ENCODE measurements at regions not wholly inside any gene's neighbourhood (a gene's known extent, or its start where the extent isn't known, plus 50 kb on each side); places are given as distances from the start of the nearest gene placed in this dataset.
"Not testable (repeated sequence)": the region's sequence is repeated elsewhere in the genome, so short reads cannot be mapped to it uniquely, and the experiment has no call there.

DNA sequence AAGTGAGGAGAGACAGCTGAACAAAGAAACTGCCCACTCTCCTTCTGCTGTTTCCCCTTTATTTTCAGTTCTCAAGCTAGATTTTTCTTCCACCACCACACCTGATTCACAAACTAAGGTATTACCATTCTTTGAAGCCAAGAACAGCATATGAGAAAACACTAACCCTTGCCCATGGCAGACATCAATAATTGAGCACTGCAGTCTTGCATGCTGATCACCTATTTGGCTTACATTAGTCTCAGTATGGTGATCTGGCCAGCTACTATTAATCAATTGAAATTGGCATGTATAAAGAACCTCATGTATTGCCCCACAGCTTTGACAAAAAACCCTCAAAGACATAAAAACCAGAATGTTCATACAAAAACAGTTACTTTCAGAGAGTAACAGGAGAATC, 166.3 kb downstream of the SAMD5 start:
- no peak for DNase-seq

GRCh38 chr6:147675281-147675680, 166.8 kb downstream of the SAMD5 start:
- no peak for DNase-seq

DNA sequence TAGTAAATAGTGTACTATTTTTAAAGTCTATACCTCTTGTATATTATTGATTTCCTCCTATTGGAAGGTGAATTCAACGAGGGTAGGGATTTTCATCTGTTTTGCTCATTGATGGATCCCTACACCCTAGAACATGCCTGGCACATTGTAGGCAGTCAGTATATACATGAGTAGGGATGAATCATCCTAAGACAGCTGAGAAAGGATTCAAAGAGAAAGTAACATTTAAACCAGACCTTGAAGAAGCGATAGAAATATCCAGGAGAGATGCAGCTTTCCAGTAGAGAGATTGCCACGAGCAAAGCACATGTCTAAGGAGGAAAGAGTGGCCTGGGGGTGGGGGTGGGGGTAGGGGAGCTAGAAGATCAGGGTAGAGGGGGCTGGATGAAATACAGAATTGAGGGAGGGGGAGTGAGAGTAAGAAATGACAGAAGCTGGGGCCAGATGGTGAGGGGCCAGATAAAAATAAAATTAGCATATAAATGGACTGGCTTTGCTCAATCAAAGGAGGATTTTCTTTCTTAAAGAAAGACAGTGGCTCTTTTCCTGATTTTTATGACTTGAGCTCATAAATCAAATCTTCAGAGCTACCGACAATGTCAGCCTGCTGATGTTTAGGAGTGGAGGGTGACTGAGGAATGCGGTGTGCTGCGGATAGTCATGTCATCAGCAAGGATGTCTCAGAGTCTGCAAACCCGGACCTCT, 168.2 kb downstream of the SAMD5 start:
- no peak for DNase-seq

- DNase-seq = no peak
Measured at GRCh38 chr6:147677647-147678046, 169.2 kb downstream of the SAMD5 start.

DNA sequence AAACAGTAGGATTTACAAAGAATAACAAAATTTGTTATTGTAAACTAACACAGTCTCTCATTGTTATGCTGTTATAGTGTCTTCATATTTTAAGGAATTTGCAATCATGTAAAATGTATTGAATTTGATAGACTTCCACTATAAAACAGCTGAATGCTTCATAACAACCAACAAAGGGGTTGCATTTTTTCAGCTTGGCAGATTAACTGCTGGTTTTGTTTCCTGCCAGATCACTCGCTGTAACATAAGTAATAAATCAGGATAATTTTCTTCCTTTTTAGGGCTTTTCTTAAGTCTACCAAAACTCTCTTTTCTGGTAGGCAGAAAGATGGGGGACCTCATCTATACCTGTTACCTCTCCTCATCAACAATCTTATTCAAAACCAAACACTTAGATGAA, 169.8 kb downstream of the SAMD5 start:
- no peak for DNase-seq

DNA sequence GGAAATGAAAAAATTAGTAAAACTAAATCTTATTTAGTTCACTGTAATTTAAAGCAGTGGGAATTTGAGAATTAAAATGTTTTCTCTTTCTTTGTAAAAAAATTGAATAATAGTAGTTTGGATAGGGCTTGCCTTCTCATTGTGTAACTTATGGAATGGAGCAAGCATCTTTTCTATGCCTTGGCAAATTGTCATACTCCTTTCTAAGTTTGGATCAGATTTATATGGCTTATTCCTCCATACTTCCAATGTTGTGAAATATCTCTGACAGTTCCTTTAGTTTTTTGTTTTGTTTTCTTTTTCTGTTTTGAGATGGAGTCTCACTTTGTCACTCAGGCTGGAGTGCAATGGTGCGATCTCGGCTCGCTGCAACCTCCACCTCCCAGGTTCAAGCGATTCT, 176.4 kb downstream of the SAMD5 start:
- DNase-seq = no peak

- no peak for DNase-seq
Measured at GRCh38 chr6:147689398-147689797, 180.9 kb downstream of the SAMD5 start.

- DNase-seq = no peak
Measured at GRCh38 chr6:147691446-147691845, 183.0 kb downstream of the SAMD5 start.

GRCh38 chr6:147693181-147693580, 184.7 kb downstream of the SAMD5 start:
- no peak for DNase-seq

GRCh38 chr6:147694556-147694955, 186.1 kb downstream of the SAMD5 start:
- DNase-seq = not testable (repeated sequence)

GRCh38 chr6:147695819-147696218, 187.3 kb downstream of the SAMD5 start:
- DNase-seq = no peak

DNA sequence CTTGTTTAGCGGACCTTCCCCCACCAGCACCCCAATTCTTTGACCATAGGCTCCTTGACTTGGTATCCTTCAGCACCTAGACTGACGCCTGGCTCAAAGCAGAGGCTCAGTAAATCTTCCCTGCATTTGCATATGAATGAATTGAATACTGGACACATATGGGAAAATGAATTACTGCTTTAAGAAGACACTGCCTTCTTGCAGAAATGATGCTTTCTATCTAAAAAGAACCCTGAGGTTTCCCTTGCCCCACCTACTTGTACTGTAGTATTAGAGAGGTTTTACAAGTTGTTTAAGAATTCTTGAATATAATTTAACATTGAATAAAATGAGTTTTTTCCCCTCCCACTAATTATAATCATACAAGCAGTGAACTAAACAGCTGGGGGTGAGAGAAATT, 190.7 kb downstream of the SAMD5 start:
- DNase-seq = no peak

- DNase-seq = no peak
Measured at GRCh38 chr6:147699637-147700036, 191.1 kb downstream of the SAMD5 start.

DNA sequence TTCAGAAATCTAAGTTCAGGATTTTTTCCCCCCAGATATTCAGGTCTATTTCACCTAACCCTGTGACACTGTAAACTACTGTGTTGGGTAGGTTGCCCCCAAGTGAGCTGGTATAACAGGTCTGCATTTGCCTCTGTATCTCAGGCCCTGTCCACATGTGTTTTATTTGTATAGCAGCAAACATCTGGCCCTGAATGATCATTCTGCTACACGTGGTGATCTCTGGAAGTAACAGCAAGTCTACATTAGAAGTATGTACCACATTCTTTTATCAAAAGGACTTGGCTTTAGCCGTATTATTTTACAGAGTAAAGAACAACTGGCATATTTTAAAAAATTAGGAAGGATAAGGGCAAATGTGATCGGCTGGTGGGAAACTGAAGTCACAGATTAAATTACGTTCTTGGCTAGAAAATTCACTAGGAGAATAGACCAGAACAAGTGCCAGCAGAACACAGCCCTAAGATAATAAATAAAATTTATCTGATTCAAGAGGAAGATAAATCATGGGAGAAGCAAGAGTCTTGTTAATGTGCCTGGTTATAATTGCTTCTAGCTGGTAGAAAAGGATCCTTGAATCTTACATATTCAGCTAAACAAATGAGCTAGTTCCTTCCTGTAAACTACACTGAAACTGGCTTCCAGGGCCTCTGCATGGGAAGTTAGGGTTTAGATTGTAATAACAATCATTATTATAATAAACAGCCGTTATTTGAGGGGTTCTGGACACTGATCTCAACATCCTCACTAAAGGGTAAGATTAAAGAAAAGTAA, 192.1 kb downstream of the SAMD5 start:
- DNase-seq = no peak

GRCh38 chr6:147704691-147705090, 196.2 kb downstream of the SAMD5 start:
- no peak for DNase-seq

- no peak for DNase-seq
Measured at GRCh38 chr6:147707524-147707923, 199.0 kb downstream of the SAMD5 start.

GRCh38 chr6:147708170-147708569, 199.7 kb downstream of the SAMD5 start:
- no peak for DNase-seq

DNA sequence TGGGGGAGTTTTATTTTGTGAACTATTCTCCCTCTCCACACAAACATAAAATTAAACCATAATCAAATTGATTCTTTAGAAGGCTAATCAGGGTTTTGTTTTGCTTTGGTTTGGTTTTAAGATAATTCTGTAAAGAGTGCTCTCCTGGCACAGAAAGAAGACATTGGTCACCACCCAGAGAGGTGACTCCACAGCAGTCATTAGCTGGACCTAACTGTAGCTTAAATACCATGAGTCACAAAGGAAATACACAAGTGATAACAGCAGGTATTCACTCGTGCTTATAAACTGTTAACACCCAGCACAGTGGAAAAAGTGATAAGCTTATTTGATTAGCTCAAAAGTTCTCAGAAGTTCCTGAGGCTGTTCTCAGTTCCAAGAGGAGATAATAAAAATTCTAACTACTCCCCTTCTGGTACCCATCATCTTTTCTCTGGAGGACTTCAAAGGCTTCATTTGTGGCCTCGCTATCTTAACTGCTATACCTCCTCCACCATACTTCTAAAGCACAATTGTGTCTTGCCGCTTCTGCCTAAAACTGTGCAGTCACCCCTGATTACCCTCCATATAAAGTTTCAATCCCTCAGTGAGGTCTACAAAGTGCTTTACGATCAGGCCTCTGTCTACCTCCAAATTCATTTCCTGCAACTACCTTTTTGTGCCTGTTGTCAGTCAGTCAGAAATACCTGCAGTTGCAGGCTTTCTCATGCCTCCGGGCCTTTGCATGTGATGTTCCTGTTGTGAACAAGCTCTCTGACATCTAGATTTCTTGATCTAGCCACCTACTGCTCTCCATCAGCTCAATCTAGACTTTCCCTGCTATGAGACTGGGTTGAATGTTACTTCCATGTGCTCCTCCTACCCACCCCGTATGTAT, 201.1 kb downstream of the SAMD5 start:
- DNase-seq = no peak

GRCh38 chr6:147710890-147711289, 202.4 kb downstream of the SAMD5 start:
- no peak for DNase-seq

GRCh38 chr6:147711476-147711875, 203.0 kb downstream of the SAMD5 start:
- DNase-seq = no peak

DNA sequence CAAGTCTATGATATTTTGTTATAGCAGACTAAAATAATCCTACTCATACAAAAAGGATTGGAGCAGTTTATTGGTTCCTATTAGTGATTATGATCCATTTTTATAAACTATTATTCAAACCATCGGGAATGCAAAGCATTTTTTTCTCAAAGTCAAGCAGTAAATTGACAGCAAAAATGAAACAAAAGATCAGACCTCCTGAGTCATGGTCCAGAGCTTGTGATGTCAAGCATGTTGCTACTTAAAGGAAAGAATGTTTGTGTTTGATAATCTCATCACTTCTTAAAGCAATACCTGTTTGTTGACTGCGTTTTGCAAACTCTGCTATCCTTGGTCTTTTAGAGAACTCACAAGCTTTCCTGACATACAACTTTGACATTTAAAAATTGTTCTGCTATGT, 204.4 kb downstream of the SAMD5 start:
- DNase-seq = no peak

- DNase-seq = no peak
Measured at GRCh38 chr6:147715035-147715434, 206.5 kb downstream of the SAMD5 start.

DNA sequence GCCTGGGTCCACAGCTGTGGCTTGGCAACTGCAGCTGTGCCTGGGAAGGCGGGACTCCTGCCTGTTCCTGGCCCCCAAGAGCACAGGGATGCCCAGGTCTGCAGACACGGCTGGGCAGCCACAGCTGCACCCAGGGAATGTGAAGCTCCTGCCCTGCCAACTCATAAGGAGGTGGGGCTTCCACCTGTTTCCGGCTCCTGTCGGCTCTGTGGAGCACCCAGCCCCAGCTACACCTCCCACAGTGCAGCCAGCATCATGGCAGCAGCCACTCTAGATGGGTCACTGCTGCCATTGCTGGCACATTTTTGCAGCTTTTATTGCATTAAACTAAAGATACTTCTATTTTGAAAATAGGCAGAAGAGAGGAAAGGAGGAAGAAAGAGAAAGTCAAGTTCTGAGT, 207.9 kb downstream of the SAMD5 start:
- DNase-seq = no peak

- no peak for DNase-seq
Measured at GRCh38 chr6:147717991-147718390, 209.5 kb downstream of the SAMD5 start.
